CD14-positive monocyte (primary cell): ENCODE measurements at regions not wholly inside any gene's neighbourhood (a gene's known extent, or its start where the extent isn't known, plus 50 kb on each side); places are given as distances from the start of the nearest gene placed in this dataset.

ENCODE experiments used
- DNase-seq, 3 donors: peaks; one replicate each; pipeline ENCODE4 v3.0.0-alpha.2; 2011 to 2022
- H2AFZ ChIP-seq: 2 replicates; pipeline ENCODE4 v1.6.0; 2012; ENCODE audit warnings: mild to moderate bottlenecking, low read depth, low read length, inconsistent platforms; ENCODE audit not compliant: insufficient read depth, poor library complexity, severe bottlenecking
- H3K27ac ChIP-seq, 2 donors: 1 replicate in 1 of 2; 2 replicates in 1 of 2; pipeline ENCODE4 v1.5.1; 2012 to 2013; ENCODE audit warnings: low read length in 2 of 2, control low read depth in 1 of 2, inconsistent platforms in 1 of 2, low read depth in 1 of 2, mild to moderate bottlenecking in 1 of 2
- H3K27me3 ChIP-seq, 2 donors: one replicate each; pipeline versions ENCODE4 v1.6.0 to v1.6.1; 2011 to 2013; ENCODE audit warnings: low read length in 2 of 2; ENCODE audit not compliant: control insufficient read depth in 2 of 2, insufficient read depth in 2 of 2
- H3K36me3 ChIP-seq, 2 donors: replicated peaks in 1 of 2; 1 replicate in 1 of 2; 2 replicates in 1 of 2; pipeline versions ENCODE4 v1.5.1 to v1.6.1; 2012 to 2013; ENCODE audit warnings: low read length in 2 of 2, control low read depth in 1 of 2, inconsistent platforms in 1 of 2, mild to moderate bottlenecking in 1 of 2; ENCODE audit not compliant: insufficient read depth in 2 of 2, control insufficient read depth in 1 of 2
- H3K4me1 ChIP-seq, 2 donors: 1 replicate in 1 of 2; 2 replicates in 1 of 2; pipeline versions ENCODE4 v1.5.1 to v1.6.1; 2012 to 2013; ENCODE audit warnings: low read length in 2 of 2, control low read depth in 1 of 2, inconsistent platforms in 1 of 2, mild to moderate bottlenecking in 1 of 2, moderate library complexity in 1 of 2; ENCODE audit not compliant: insufficient read depth in 2 of 2, control insufficient read depth in 1 of 2
- H3K4me2 ChIP-seq: replicated peaks from 2 replicates; pipeline ENCODE3; 2012; ENCODE audit warnings: low read length, moderate library complexity, mild to moderate bottlenecking; ENCODE audit not compliant: poor library complexity, severe bottlenecking; ENCODE audit errors: extremely low read depth
- H3K4me3 ChIP-seq, 3 experiments: fragments of 200-600 bp in 1 of 3; sonication (generic) in 1 of 3; replicated peaks in 1 of 3; 1 replicate in 2 of 3; 2 replicates in 1 of 3; pipeline ENCODE4 v1.5.1; 2011 to 2013; ENCODE audit warnings: low read length in 3 of 3, mild to moderate bottlenecking in 3 of 3, control low read depth in 2 of 3, low read depth in 2 of 3, inconsistent platforms in 1 of 3, moderate library complexity in 1 of 3
- H3K79me2 ChIP-seq: 2 replicates; pipeline ENCODE4 v1.6.0; 2012; ENCODE audit warnings: mild to moderate bottlenecking, control low read depth, inconsistent platforms, low read length, moderate library complexity; ENCODE audit not compliant: insufficient read depth
- H3K9ac ChIP-seq: 2 replicates; pipeline ENCODE4 v1.6.0; 2017; ENCODE audit warnings: low read length, mild to moderate bottlenecking; ENCODE audit not compliant: insufficient read depth, poor library complexity, severe bottlenecking
- H3K9me3 ChIP-seq, 2 donors: replicated peaks in 1 of 2; 1 replicate in 1 of 2; 2 replicates in 1 of 2; pipeline versions ENCODE4 v1.5.1 to v1.6.1; 2012 to 2013; ENCODE audit warnings: low read length in 2 of 2, control low read depth in 1 of 2; ENCODE audit not compliant: control insufficient read depth in 1 of 2, insufficient read depth in 1 of 2
- H4K20me1 ChIP-seq: 2 replicates; pipeline ENCODE4 v1.6.0; 2012; ENCODE audit warnings: mild to moderate bottlenecking, low read length, control low read depth, moderate library complexity; ENCODE audit not compliant: insufficient read depth
- H3K27ac Mint-ChIP-seq, 7 donors: one replicate each; pipeline ENCODE4 v1.8.0; 2020; ENCODE audit warnings: mild to moderate bottlenecking in 7 of 7, mixed read lengths in 7 of 7, moderate library complexity in 6 of 7, inconsistent platforms in 2 of 7
- H3K27me3 Mint-ChIP-seq, 3 donors: one replicate each; pipeline ENCODE4 v1.8.0; 2021 to 2022; ENCODE audit warnings: low read depth in 3 of 3, mild to moderate bottlenecking in 3 of 3, mixed read lengths in 3 of 3, moderate library complexity in 3 of 3, inconsistent platforms in 1 of 3
- H3K36me3 Mint-ChIP-seq, 2 donors: one replicate each; pipeline ENCODE4 v1.8.0; 2020; ENCODE audit warnings: mixed read lengths in 2 of 2, inconsistent platforms in 1 of 2, mild to moderate bottlenecking in 1 of 2
- H3K4me1 Mint-ChIP-seq: one replicate; pipeline ENCODE4 v1.8.0; 2020; ENCODE audit warnings: mild to moderate bottlenecking, mixed read lengths
- H3K4me3 Mint-ChIP-seq, 2 donors: one replicate each; pipeline ENCODE4 v1.8.0; 2020; ENCODE audit warnings: mild to moderate bottlenecking in 2 of 2, mixed read lengths in 2 of 2, moderate library complexity in 1 of 2
- H3K9me3 Mint-ChIP-seq, 7 donors: one replicate each; pipeline ENCODE4 v1.8.0; 2020 to 2022; ENCODE audit warnings: mixed read lengths in 7 of 7, mild to moderate bottlenecking in 6 of 7, moderate library complexity in 6 of 7, inconsistent platforms in 2 of 7
- CTCF ChIP-seq: fragments of 200-600 bp; IDR thresholded peaks from one replicate; pipeline ENCODE4 v1.8.0; 2022; ENCODE audit warnings: antibody characterized with exemption, mild to moderate bottlenecking
- WGBS: methylation state at CpG from one replicate; pipeline ENCODE4 v1.1.5; 2013; ENCODE audit warnings: missing lambda C conversion rate; ENCODE audit not compliant: insufficient coverage; 5-methylcytosine and 5-hydroxymethylcytosine counted together
- intact Hi-C, 2 donors: fragments of 100-400 bp; cut with micrococcal nuclease; formaldehyde crosslinking; loops; one replicate each; pipeline versions ENCODE4 v1.15.0 to v1.15.1; 2023

DNA sequence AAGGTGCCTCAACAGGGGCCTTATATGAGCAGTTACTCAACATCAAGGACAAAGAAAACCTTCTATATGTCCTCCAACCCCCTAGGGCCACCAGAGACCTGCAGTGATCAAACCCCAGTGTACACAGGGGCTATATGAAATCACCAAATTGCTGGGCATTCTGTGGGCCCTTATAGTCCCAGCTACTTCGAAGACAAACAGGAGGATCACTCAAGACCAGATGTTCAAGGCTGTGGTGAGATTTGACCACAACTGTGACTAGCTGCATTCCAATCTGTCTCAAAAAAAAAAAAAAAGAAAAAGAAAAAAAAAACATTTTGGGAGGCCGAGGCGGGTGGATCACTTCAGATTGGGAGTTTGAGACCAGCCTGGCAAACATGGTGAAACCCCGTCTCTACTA lies 51.0 kb upstream of the PRB2 start:
- TF ChIP-seq CTCF = no peak
- Mint-ChIP-seq H3K27ac (no peak overlapping the region), H3K27me3 (peaks cover 0 to 2% (median 0%) of the 10 kb centered on the region in 3 donors), H3K9me3 (peaks cover 0 to 5% (median 0%) of the 10 kb centered on the region in 7 donors), H3K4me3 (no peak overlapping the region), H3K4me1 (no peaks in the 10 kb centered on the region), H3K36me3 (no peaks in the 10 kb centered on the region)
- no peak overlapping the region for H2AFZ ChIP-seq
- no peak for DNase-seq
- H3K4me2 ChIP-seq = no peak overlapping the region
- no peaks in the 10 kb centered on the region for H3K27me3 ChIP-seq
- H3K4me3 ChIP-seq = no peak overlapping the region
- H4K20me1 ChIP-seq = no peaks in the 10 kb centered on the region
- WGBS = 87% methylated on average over 4 of the region's 4 CpGs
- no peaks in the 10 kb centered on the region for H3K79me2 ChIP-seq
- H3K4me1 ChIP-seq = no peaks in the 10 kb centered on the region
- no peak overlapping the region for H3K9ac ChIP-seq
- no peaks in the 10 kb centered on the region for H3K9me3 ChIP-seq
- intact Hi-C loops = no loop called here
- no peaks in the 10 kb centered on the region for H3K36me3 ChIP-seq
- no peak overlapping the region for H3K27ac ChIP-seq

DNA sequence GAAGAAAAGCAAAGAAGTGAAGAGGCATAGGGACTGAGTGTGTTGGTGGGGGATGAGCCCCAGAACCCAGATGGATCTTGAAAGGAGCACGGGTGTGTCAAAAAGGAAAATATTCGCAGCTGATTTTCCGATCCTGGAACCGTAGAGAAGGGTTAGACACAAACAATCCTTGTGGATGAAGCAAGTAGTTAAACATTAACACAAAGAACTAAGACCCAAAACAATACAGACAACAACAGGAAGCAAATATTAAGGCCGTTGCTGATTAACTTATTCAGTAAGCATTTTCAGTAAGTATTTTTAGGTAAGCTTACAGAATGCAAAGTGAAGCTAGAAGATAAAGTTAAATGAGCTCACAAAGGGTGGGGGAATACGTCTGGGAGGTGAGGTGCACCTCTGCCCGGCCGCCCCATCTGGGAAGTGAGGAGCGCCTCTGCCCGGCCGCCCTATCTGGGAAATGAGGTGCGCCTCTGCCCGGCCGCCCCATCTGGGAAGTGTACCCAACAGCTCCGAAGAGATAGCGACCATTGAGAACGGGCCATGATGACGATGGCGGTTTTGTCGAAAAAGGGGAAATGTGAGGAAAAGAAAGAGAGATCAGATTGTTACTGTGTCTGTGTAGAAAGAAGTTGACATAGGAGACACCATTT lies 62.8 kb upstream of the PRB2 start:
- no peaks in the 10 kb centered on the region for H3K36me3 Mint-ChIP-seq
- H3K27me3 Mint-ChIP-seq = peaks cover 0 to 3% (median 1%) of the 10 kb centered on the region in 3 donors
- no peak for TF ChIP-seq CTCF
- no peak overlapping the region for H3K9ac ChIP-seq
- no peak overlapping the region for H3K27ac Mint-ChIP-seq
- H2AFZ ChIP-seq = no peak overlapping the region
- H3K4me2 ChIP-seq = no peak overlapping the region
- no peaks in the 10 kb centered on the region for H3K4me1 Mint-ChIP-seq
- 86% methylated on average over 12 of the region's 20 CpGs for WGBS
- DNase-seq = no peak
- H3K79me2 ChIP-seq = no peaks in the 10 kb centered on the region
- H3K4me3 ChIP-seq = no peak overlapping the region
- peaks cover 0 to 7% (median 0%) of the 10 kb centered on the region in 7 donors for H3K9me3 Mint-ChIP-seq
- H3K27me3 ChIP-seq = no peaks in the 10 kb centered on the region
- H3K4me3 Mint-ChIP-seq = no peak overlapping the region
- H3K27ac ChIP-seq = no peak overlapping the region
- no peaks in the 10 kb centered on the region for H3K4me1 ChIP-seq
- no peaks in the 10 kb centered on the region for H3K9me3 ChIP-seq
- no peaks in the 10 kb centered on the region for H3K36me3 ChIP-seq
- H4K20me1 ChIP-seq = no peaks in the 10 kb centered on the region
- intact Hi-C loops = no loop called here
